HUES6 (cell line): ENCODE measurements at regions not wholly inside any gene's neighbourhood (a gene's known extent, or its start where the extent isn't known, plus 50 kb on each side); places are given as distances from the start of the nearest gene placed in this dataset.
"Not testable (repeated sequence)": the region's sequence is repeated elsewhere in the genome, so short reads cannot be mapped to it uniquely, and the experiment has no call there.

Experiments
- H3K27ac ChIP-seq: 2 replicates; pipeline ENCODE4 v1.7.0; 2013; ENCODE audit warnings: low read depth, mild to moderate bottlenecking, low read length, inconsistent platforms
- H3K27me3 ChIP-seq: 2 replicates; pipeline ENCODE4 v1.6.1; 2013; ENCODE audit warnings: low read length; ENCODE audit not compliant: control insufficient read depth, insufficient read depth
- H3K36me3 ChIP-seq: 2 replicates; pipeline ENCODE4 v1.6.1; 2013; ENCODE audit warnings: low read length; ENCODE audit not compliant: control insufficient read depth, insufficient read depth
- H3K4me1 ChIP-seq: 2 replicates; pipeline ENCODE4 v1.6.1; 2013; ENCODE audit warnings: low read length; ENCODE audit not compliant: control insufficient read depth, insufficient read depth
- H3K4me3 ChIP-seq: 2 replicates; pipeline ENCODE4 v1.5.1; 2013; ENCODE audit warnings: low read depth, low read length
- H3K9ac ChIP-seq: one replicate; pipeline ENCODE4 v1.6.1; 2013; ENCODE audit warnings: mild to moderate bottlenecking, low read length
- H3K9me3 ChIP-seq: 2 replicates; pipeline ENCODE4 v1.6.1; 2013; ENCODE audit warnings: low read depth, low read length; ENCODE audit not compliant: control insufficient read depth, insufficient read depth

DNA sequence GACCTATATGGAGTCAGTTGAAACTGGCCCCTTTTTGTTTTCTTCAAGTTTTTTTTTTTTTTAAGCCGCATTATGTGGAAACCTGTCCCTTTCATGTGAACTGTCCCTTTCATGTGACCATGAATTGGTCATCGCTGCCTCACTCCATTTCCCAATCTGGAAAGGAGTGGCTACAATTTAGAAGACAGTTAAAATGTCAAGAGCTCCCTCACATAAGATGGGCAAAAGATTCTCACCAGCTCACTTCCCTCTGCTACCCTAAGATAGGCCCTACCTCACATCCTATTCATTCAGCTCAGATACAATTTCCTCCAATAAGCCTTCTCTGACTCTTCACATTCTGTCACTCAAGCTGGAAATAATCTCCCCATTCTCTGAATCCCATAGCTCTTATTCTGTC, 111.3 kb upstream of the BCL6 start:
- no peaks in the 10 kb centered on the region for H3K36me3 ChIP-seq
- no peak overlapping the region for H3K9ac ChIP-seq
- no peaks in the 10 kb centered on the region for H3K4me1 ChIP-seq
- H3K27me3 ChIP-seq = no peaks in the 10 kb centered on the region
- peaks cover 21% of the 10 kb centered on the region for H3K9me3 ChIP-seq
- no peak overlapping the region for H3K27ac ChIP-seq
- no peak overlapping the region for H3K4me3 ChIP-seq

DNA sequence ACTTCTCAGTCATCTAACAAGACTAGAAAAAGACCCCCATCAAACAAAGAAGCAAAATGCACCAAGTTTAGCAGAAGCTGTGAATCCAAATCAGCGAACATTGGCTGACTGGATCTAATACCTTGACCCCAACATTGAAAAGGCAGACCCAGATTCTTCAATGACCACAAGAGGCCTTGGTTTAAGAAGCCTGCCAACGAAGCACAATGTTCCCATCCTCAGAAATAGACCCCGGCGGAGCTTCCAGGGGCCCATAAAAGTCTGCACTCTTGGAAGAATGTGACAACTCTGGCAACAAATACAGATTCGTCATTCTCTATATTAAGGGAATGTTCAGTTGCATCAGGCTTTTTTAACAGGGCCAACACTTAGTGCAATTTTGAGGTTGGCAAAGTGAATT, 112.8 kb upstream of the BCL6 start:
- H3K9ac ChIP-seq = no peak overlapping the region
- no peaks in the 10 kb centered on the region for H3K27me3 ChIP-seq
- peaks cover 6% of the 10 kb centered on the region for H3K9me3 ChIP-seq
- no peak overlapping the region for H3K27ac ChIP-seq
- no peaks in the 10 kb centered on the region for H3K36me3 ChIP-seq
- H3K4me1 ChIP-seq = no peaks in the 10 kb centered on the region
- no peak overlapping the region for H3K4me3 ChIP-seq

DNA sequence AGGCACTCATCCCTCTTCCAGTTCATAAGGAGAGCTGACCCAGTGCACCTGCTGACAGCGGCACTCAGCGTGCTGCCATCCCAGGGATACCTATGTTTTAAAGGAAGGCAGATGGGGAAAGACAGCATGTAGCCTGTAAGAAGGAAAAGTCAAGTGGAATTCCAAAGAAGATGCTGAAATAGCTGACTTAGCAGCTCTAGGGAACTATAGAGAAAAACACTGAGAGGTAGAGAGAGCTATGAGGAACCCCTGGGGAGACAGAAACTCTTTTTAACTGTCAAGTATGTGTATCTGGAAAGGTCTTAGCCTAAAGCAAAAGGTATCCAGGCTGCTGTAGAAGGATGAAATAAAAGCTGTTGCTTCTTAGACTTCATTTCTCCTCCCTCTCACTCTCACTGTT, 113.4 kb upstream of the BCL6 start:
- Histone ChIP-seq H3K4me1 (no peaks in the 10 kb centered on the region), H3K9ac (no peak overlapping the region), H3K36me3 (no peaks in the 10 kb centered on the region)

GRCh38 chr3:187862701-187863277, 117.5 kb upstream of the BCL6 start:
- Histone ChIP-seq H3K9ac (peak overlapping the region; percentile 56), H3K4me3 (peak overlapping the region; percentile 57)
- H3K36me3 ChIP-seq, H3K27ac ChIP-seq, H3K27me3 ChIP-seq, H3K4me1 ChIP-seq, H3K9me3 ChIP-seq: not testable (repeated sequence)

More for the DNA sequence above, 113.4 kb upstream of the BCL6 start:
- Histone ChIP-seq H3K27ac (no peak overlapping the region), H3K27me3 (no peaks in the 10 kb centered on the region), H3K4me3 (no peak overlapping the region), H3K9me3 (0 out of 2 replicates have a peak, but pooled peaks cover 5% of the 10 kb centered on the region)

- Histone ChIP-seq H3K4me3 (no peak overlapping the region), H3K27me3 (no peaks in the 10 kb centered on the region), H3K4me1 (no peaks in the 10 kb centered on the region), H3K27ac (no peak overlapping the region), H3K9me3 (no peaks in the 10 kb centered on the region), H3K9ac (no peak overlapping the region), H3K36me3 (no peaks in the 10 kb centered on the region; the same call in 1 of the 2 replicates)
These were observed 125.3 kb upstream of the BCL6 start for GRCh38 chr3:187870360-187871203.

DNA sequence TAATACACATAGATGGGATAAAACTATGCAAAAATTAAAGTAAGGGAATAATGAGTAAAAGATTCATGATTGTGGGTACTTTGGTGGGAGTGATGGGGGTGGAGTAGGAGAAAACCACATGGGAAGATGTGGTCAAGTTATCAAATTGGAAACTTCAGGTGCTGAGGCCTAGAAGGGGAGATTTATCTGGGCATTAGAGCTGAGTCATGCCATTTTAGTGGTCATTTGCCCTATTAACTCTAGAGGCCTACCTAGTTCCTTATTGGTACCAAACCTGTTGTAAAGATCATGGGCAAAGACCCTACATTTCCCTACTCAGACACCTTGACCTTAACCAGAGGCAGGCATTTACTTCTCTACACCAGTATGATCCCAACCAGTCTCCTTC, 125.9 kb upstream of the BCL6 start:
- no peak overlapping the region for H3K4me3 ChIP-seq
- peaks cover 3% of the 10 kb centered on the region; the same call in 1 of the 2 replicates for H3K36me3 ChIP-seq
- H3K9ac ChIP-seq = no peak overlapping the region
- H3K9me3 ChIP-seq = no peaks in the 10 kb centered on the region
- H3K4me1 ChIP-seq = no peaks in the 10 kb centered on the region
- no peak overlapping the region for H3K27ac ChIP-seq
- no peaks in the 10 kb centered on the region for H3K27me3 ChIP-seq

GRCh38 chr3:187871848-187872247, 126.6 kb upstream of the BCL6 start:
- Histone ChIP-seq H3K27ac (no peak overlapping the region), H3K4me1 (no peaks in the 10 kb centered on the region), H3K9me3 (no peaks in the 10 kb centered on the region), H3K27me3 (no peaks in the 10 kb centered on the region), H3K4me3 (no peak overlapping the region), H3K9ac (no peak overlapping the region), H3K36me3 (peaks cover 6% of the 10 kb centered on the region; the same call in 1 of the 2 replicates)

GRCh38 chr3:187873843-187874242, 128.6 kb upstream of the BCL6 start:
- no peaks in the 10 kb centered on the region for H3K27me3 ChIP-seq
- H3K4me1 ChIP-seq = no peaks in the 10 kb centered on the region
- H3K27ac ChIP-seq = no peak overlapping the region

GRCh38 chr3:187875863-187876262, 130.6 kb upstream of the BCL6 start:
- H3K36me3 ChIP-seq = peaks cover 6% of the 10 kb centered on the region; the same call in 1 of the 2 replicates
- no peak overlapping the region for H3K27ac ChIP-seq
- no peaks in the 10 kb centered on the region for H3K4me1 ChIP-seq
- H3K9ac ChIP-seq = no peak overlapping the region
- H3K9me3 ChIP-seq = no peaks in the 10 kb centered on the region
- no peaks in the 10 kb centered on the region for H3K27me3 ChIP-seq
- H3K4me3 ChIP-seq = no peak overlapping the region

More at GRCh38 chr3:187873843-187874242, 128.6 kb upstream of the BCL6 start:
- Histone ChIP-seq H3K36me3 (peaks cover 6% of the 10 kb centered on the region; the same call in 1 of the 2 replicates), H3K9ac (no peak overlapping the region), H3K9me3 (no peaks in the 10 kb centered on the region), H3K4me3 (no peak overlapping the region)

GRCh38 chr3:187878772-187879518, 133.7 kb upstream of the BCL6 start:
- Histone ChIP-seq H3K4me1 (no peaks in the 10 kb centered on the region), H3K9ac (no peak overlapping the region), H3K36me3 (peaks cover 6% of the 10 kb centered on the region; the same call in 1 of the 2 replicates), H3K9me3 (0 out of 2 replicates have a peak, but pooled peaks cover 2% of the 10 kb centered on the region), H3K27ac (no peak overlapping the region), H3K27me3 (no peaks in the 10 kb centered on the region), H3K4me3 (no peak overlapping the region)

GRCh38 chr3:187880441-187880840, 135.2 kb upstream of the BCL6 start:
- no peaks in the 10 kb centered on the region for H3K4me1 ChIP-seq
- no peaks in the 10 kb centered on the region for H3K27me3 ChIP-seq
- no peak overlapping the region for H3K27ac ChIP-seq
- no peak overlapping the region for H3K4me3 ChIP-seq
- no peak overlapping the region for H3K9ac ChIP-seq
- peaks cover 6% of the 10 kb centered on the region; the same call in 1 of the 2 replicates for H3K36me3 ChIP-seq
- H3K9me3 ChIP-seq = 0 out of 2 replicates have a peak, but pooled peaks cover 2% of the 10 kb centered on the region
